SK-N-MC (cell line): ENCODE measurements at regions not wholly inside any gene's neighbourhood (a gene's known extent, or its start where the extent isn't known, plus 50 kb on each side); places are given as distances from the start of the nearest gene placed in this dataset.
"Not testable (repeated sequence)": the region's sequence is repeated elsewhere in the genome, so short reads cannot be mapped to it uniquely, and the experiment has no call there.

ENCODE experiments used
- EZH2 ChIP-seq: fragments of 200-600 bp; sonication (generic); IDR thresholded peaks from one replicate; pipeline ENCODE4 v1.6.1; 2017; ENCODE audit warnings: antibody characterized with exemption
- POLR2AphosphoS5 ChIP-seq: IDR thresholded peaks from 2 replicates; pipeline ENCODE4 v1.6.1; 2012; ENCODE audit warnings: mild to moderate bottlenecking, low read depth, low read length, borderline replicate concordance

DNA sequence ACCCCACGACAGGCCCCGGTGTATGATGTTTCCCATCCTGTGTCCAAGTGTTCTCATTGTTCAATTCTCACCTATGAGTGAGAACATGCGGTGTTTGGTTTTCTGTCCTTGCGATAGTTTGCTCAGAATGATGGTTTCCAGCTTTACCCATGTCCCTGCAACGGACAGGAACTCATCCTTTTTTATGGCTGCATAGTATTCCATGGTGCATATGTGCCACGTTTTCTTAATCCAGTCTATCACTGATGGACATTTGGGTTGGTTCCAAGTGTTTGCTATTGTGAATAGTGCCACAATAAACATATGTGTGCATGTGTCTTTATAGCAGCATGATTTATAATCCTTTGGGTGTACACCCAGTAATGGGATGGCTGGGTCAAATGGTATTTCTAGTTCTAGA is 1218.4 kb upstream of the TMEM132C start:
- TF ChIP-seq EZH2, POLR2AphosphoS5: not testable (repeated sequence)
